Activated T-cell treated with anti-CD3 and anti-CD28 coated beads, Interleukin-2, amount 50 U/mL, for 4 hours (primary cell): ENCODE measurements at regions not wholly inside any gene's neighbourhood (a gene's known extent, or its start where the extent isn't known, plus 50 kb on each side); places are given as distances from the start of the nearest gene placed in this dataset.
"Not testable (repeated sequence)": the region's sequence is repeated elsewhere in the genome, so short reads cannot be mapped to it uniquely, and the experiment has no call there.

Source experiments
- ATAC-seq, 2 donors: fragments of 200-7000 bp; cut with Tn5 transposase; one replicate each; pipeline ENCODE4 v1.10.0; 2021
- DNase-seq: peaks from one replicate; pipeline ENCODE4 v3.0.0-alpha.2; 2020
- H3K27me3 Mint-ChIP-seq: one replicate; pipeline ENCODE4 v1.8.0; 2021; ENCODE audit warnings: low read depth, mixed read lengths
- H3K36me3 Mint-ChIP-seq: one replicate; pipeline ENCODE4 v1.8.0; 2022; ENCODE audit warnings: mixed read lengths; ENCODE audit not compliant: insufficient read depth
- H3K4me1 Mint-ChIP-seq: one replicate; pipeline ENCODE4 v1.8.0; 2021; ENCODE audit warnings: low read depth, mixed read lengths
- H3K4me3 Mint-ChIP-seq: one replicate; pipeline ENCODE4 v1.8.0; 2021; ENCODE audit warnings: mild to moderate bottlenecking, moderate library complexity, mixed read lengths
- H3K9me3 Mint-ChIP-seq: one replicate; pipeline ENCODE4 v1.8.0; 2021; ENCODE audit warnings: mixed read lengths

DNA sequence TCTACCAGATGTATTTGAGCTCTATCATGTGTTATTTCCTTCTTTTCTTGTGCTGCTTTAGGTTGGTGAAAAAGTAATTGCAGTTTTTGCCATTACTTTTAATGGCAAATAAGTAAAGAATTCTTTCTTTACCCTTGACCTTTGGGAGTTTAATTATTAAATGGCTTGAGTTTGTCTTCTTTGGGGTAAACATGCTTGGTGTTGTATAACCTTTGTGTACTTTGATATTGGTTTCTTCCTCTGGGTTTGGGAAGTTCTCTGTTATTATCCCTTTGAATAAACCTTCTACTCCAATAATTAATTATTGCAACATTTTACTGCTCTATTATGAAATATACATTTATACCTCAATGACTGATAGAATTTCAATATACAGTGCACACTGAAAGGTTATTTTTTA, 709.4 kb downstream of the PCDH17 start:
- ATAC-seq (no peak), DNase-seq (no peak)
- Mint-ChIP-seq H3K36me3 (no peaks in the 10 kb centered on the region), H3K9me3 (peaks cover 20% of the 10 kb centered on the region), H3K27me3 (no peaks in the 10 kb centered on the region), H3K4me1 (no peaks in the 10 kb centered on the region), H3K4me3 (no peak overlapping the region)

DNA sequence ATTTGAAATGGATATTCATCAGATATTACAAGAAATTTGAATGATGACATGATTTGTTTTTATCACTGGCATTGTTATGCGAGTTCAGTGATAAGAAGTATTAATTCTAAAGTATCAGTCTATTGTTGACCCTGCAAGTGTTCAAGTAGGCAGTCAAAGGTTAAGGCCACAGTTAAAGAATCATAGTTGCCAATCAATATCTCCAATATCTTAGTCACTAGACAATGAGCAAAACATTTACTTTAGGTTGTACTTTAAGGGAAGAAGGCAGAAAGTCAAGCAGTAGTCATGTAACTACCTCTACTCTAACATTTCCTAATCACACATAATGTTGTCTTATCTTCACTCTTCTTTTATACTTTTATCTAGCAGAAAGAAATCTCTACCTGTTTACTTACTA, 709.8 kb downstream of the PCDH17 start:
- Mint-ChIP-seq H3K27me3 (no peaks in the 10 kb centered on the region), H3K4me1 (no peaks in the 10 kb centered on the region), H3K36me3 (no peaks in the 10 kb centered on the region), H3K4me3 (no peak overlapping the region), H3K9me3 (peaks cover 20% of the 10 kb centered on the region)
- ATAC-seq (no peak), DNase-seq (no peak)

DNA sequence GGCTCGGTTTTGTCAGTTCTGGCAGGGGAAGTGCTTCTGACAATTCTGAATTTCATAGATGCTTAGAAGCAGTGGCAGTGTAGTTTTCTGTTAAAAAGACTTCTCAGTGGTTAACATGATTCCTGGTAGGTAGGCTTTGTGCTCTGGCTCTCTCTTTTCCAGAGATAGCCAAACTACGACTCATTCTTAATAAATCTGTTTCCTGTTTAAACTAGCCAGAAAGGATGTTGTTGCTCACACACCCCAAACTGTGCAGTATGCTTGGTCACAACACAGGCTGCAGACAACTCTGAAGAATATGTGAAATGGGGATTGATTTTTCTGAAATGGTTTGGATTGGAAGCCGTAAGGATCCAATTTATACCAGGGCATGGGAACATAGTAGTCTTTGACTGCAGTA, 711.5 kb downstream of the PCDH17 start:
- ATAC-seq (no peak), DNase-seq (no peak)
- no peaks in the 10 kb centered on the region for H3K27me3 Mint-ChIP-seq
- peaks cover 20% of the 10 kb centered on the region for H3K9me3 Mint-ChIP-seq
- H3K36me3 Mint-ChIP-seq: no peaks in the 10 kb centered on the region
- H3K4me1 Mint-ChIP-seq: no peaks in the 10 kb centered on the region
- H3K4me3 Mint-ChIP-seq: no peak overlapping the region

DNA sequence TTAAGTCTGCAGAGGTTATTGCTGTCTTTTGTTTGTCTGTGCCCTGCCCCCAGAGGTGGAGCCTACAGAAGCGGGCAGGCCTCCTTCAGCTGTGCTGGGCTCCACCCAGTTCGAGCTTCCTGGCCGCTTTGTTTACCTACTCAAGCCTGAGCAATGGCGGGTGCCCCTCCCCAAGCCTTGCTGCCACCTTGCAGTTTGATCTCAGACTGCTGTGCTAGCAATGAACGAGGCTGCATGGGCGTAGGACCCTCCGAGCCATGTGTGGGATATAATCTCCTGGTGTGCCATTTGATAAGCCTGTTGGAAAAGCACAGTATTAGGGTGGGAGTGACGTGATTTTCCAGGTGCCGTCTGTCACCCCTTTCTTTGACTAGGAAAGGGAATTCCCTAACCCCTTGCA, 720.6 kb downstream of the PCDH17 start:
- H3K4me3 Mint-ChIP-seq, ATAC-seq, H3K27me3 Mint-ChIP-seq, DNase-seq, H3K4me1 Mint-ChIP-seq, H3K36me3 Mint-ChIP-seq: not testable (repeated sequence)
- peaks cover 16% of the 10 kb centered on the region for H3K9me3 Mint-ChIP-seq

DNA sequence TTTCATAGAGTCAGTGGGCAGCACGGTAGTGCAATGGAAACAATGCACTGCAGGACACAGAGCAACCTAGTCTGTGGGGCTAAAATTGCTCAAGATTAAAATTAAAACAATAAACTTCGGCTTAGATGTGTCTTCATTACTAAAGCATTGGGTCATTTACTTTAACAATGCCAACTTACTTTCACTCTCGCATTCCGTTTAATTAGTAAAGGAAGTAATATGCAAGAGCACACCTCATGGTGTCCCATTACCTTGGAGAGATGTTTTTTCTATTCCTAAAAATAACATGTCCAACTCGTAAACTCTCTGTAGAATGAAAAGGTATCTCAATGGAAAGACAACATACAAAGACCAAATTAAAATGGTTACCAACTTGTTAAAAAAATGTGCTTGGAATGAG, 738.4 kb downstream of the PCDH17 start:
- Mint-ChIP-seq H3K36me3 (no peaks in the 10 kb centered on the region), H3K27me3 (no peaks in the 10 kb centered on the region), H3K4me3 (no peak overlapping the region), H3K4me1 (no peaks in the 10 kb centered on the region), H3K9me3 (peaks cover 18% of the 10 kb centered on the region)
- DNase-seq: no peak
- no peak for ATAC-seq

DNA sequence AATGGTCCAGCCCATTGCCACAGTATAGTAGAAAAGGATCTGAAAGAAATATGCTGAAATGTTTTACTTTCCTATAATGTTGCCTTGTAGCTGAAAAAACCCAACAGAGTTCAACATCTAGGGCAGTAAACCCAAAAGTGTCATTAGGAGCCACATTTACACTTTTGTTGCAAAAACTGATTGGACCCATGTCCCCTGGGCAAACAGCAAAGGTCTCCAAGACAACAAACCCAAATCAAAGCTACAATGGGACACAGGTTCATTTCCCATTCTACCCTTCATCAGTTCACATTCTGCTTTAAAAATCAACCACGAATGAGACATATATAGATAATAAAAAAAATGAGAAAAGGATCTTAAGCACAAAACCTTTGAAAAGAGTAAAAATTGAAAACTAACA, 744.8 kb downstream of the PCDH17 start:
- Mint-ChIP-seq H3K9me3 (peaks cover 12% of the 10 kb centered on the region), H3K36me3 (no peaks in the 10 kb centered on the region), H3K4me1 (no peaks in the 10 kb centered on the region), H3K27me3 (no peaks in the 10 kb centered on the region), H3K4me3 (no peak overlapping the region)
- ATAC-seq (no peak), DNase-seq (no peak)

DNA sequence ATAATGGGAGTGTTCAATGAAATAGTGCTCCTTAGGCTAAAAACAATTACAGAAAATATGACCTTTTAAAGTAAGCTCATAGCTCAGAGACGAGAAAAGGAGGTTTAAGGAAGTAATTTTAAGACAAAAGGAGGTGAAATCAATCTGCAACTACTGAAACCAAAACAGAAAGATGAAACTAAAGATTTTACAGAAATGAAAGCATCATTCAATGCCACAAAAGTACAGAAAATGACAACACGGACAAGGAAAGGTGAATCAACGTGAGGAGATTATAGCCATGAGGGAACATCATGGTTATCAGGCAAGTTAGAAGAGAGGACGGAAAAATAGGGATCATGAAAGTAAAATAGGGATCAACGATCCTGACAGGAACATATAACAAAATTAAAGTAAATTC, 745.2 kb downstream of the PCDH17 start:
- H3K27me3 Mint-ChIP-seq: no peaks in the 10 kb centered on the region
- H3K36me3 Mint-ChIP-seq: no peaks in the 10 kb centered on the region
- H3K4me3 Mint-ChIP-seq: no peak overlapping the region
- ATAC-seq (no peak), DNase-seq (no peak)
- no peaks in the 10 kb centered on the region for H3K4me1 Mint-ChIP-seq
- H3K9me3 Mint-ChIP-seq: peaks cover 12% of the 10 kb centered on the region

DNA sequence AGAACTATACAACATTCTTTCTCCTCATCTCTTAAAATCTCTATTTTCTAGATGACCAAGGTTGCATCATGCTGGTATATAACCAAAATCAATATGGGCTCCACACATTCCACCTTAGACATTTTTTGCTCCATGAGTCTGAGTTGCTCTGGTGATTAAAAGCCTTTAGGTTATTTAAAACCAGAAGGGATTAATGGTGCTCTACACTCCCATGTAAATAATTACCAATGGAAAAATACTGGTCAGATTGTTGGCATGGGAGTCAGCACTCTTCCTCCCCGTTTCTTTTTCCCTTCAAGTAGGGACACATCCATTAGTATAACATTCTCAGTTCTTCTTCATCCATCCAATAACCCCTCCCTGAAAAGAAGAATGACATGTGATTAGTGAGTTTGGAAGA, 747.7 kb downstream of the PCDH17 start:
- no peak for DNase-seq
- Mint-ChIP-seq H3K27me3 (no peaks in the 10 kb centered on the region), H3K9me3 (peaks cover 3% of the 10 kb centered on the region), H3K4me3 (no peak overlapping the region), H3K36me3 (no peaks in the 10 kb centered on the region), H3K4me1 (no peaks in the 10 kb centered on the region)
- no peak for ATAC-seq

DNA sequence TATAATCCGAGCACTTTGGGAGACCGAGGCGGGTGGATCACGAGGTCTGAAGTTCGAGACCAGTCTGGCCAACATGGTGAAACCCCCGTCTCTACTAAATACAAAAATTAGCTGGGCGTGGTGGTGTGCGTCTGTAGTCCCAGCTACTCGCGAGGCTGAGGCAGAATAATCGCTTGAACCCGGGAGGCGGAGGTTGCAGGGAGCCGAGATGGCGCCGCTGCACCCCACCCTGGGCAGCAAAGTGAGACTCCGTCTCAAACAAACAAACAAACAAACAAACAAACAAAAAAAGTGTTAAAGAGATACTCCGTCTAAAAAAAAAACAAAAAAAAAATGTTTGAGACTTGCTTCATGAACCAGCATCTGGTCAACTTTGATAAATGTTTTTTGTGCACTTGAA, 753.8 kb downstream of the PCDH17 start:
- H3K27me3 Mint-ChIP-seq, H3K9me3 Mint-ChIP-seq, H3K4me1 Mint-ChIP-seq, DNase-seq, ATAC-seq, H3K4me3 Mint-ChIP-seq, H3K36me3 Mint-ChIP-seq: not testable (repeated sequence)

DNA sequence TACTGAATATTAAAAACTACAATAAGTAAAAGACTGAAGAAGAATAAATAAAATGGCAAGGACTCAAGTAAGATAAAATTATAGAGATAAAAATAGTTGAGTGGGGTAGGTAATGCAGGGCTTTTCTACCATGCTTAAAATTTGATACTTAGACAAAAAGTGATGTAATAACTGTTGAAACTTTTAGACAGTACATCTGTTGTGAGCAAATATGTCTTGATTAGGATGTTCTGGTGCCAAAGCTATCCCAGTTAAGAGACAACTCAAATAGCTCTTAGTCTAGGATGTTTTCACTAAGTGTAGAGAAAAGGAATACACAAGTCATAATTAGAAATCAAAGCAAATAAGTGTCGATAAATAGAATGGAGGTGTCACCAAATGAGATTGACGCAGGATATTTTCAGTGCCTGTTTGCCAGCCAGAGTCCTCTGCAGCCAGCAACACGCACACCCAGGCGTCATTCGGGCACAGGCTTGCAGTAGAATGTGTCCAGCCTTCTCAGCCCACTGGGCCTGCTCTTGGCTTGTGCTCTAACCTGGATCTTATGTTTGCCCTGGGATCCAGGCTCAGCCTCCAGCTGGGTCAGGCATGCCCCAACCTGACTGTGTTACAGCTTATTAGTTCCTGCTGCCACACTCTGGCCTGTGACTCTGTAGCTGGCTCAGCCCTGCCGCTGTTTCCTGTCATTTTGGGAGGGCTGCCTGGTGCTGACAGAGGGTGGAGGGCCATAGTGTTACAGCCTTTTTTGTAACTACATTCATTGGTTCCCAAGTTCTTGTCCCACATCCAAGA, 766.2 kb downstream of the PCDH17 start:
- H3K4me3 Mint-ChIP-seq: no peak overlapping the region
- ATAC-seq (no peak), DNase-seq (no peak)
- peaks cover 27% of the 10 kb centered on the region for H3K9me3 Mint-ChIP-seq
- no peaks in the 10 kb centered on the region for H3K4me1 Mint-ChIP-seq
- H3K27me3 Mint-ChIP-seq: no peaks in the 10 kb centered on the region
- H3K36me3 Mint-ChIP-seq: no peaks in the 10 kb centered on the region

DNA sequence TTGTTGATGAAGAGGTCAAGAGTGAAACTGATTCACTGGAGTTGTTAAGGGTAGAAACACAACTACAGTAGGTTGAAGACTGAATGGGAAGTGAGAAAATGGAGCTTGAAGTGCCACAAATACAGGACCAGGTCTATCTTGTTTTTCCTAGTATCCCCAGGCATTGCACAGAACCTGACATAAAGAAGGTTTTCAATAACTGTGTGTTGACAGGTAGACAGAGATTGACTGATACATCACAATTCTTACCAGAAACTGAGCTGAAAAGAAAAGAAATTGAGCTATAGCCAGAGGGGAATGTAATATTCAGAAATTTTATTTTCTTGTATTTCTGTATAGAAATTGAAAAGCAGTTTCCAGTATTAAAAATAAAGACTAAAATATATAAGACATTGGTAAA, 767.7 kb downstream of the PCDH17 start:
- H3K27me3 Mint-ChIP-seq: no peaks in the 10 kb centered on the region
- no peak overlapping the region for H3K4me3 Mint-ChIP-seq
- ATAC-seq (no peak), DNase-seq (no peak)
- peaks cover 31% of the 10 kb centered on the region for H3K9me3 Mint-ChIP-seq
- H3K36me3 Mint-ChIP-seq: no peaks in the 10 kb centered on the region
- no peaks in the 10 kb centered on the region for H3K4me1 Mint-ChIP-seq

DNA sequence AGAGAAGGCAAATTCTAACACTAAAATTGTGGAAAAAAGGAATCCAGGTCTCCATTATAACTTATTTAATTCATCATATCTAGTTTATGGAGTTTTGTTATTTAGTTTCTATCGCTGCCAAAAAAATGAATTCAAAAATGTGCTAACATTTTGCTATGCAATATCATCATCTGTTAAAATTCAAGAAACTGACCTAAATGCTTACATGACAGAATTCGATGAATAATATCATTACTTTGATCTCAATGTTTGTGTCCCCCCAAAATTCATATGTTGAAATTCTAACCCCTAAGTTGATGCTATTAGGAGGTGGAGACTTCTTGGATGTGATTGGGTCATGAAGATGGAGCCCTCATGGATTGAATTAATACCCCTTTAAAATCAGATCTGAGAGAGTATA, 775.0 kb downstream of the PCDH17 start:
- no peak for ATAC-seq
- Mint-ChIP-seq H3K36me3 (no peaks in the 10 kb centered on the region), H3K9me3 (peaks cover 22% of the 10 kb centered on the region), H3K27me3 (no peaks in the 10 kb centered on the region), H3K4me3 (no peak overlapping the region), H3K4me1 (no peaks in the 10 kb centered on the region)
- DNase-seq: no peak

DNA sequence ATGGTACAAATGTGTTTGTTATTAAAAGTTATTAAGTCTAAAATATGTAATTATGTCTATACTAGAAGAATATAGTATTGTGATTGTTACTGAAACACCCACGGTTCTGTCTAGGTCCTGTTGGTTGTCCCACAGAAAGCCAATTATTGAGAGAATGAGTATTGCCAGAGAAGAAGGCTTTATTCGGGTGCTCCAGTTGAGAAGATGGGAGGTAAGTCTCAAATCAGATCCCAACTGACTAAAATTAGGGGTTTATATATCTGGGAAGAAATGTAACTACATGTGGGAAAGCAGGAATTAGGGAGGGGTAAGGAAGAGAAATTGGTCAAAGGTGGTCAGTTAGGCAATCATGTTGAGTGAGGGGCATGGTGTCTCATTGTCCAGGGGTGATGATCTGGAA, 798.4 kb downstream of the PCDH17 start:
- ATAC-seq (no peak), DNase-seq (no peak)
- Mint-ChIP-seq H3K4me1 (no peaks in the 10 kb centered on the region), H3K4me3 (no peak overlapping the region), H3K36me3 (no peaks in the 10 kb centered on the region), H3K27me3 (no peaks in the 10 kb centered on the region), H3K9me3 (peaks cover 21% of the 10 kb centered on the region)

DNA sequence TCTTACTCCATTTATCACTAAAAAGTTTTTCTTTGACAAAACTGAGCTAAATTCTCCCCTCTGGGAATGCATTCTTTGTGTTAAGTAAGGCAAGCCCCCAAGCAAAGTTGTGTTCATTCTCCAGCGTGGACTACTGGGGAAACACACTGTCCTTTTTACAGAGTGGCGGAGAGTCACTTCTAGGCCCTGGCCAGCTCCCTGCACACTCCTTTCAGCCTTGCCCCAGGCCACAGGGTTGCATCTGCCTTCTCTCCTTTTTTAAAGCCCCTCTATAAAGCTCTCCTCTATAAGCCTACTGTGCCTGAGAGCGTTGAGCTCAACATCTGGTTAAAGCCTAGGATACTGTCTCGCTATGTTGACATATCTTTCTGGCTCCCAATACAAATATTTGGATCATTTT, 803.4 kb downstream of the PCDH17 start:
- ATAC-seq (no peak), DNase-seq (no peak)
- no peaks in the 10 kb centered on the region for H3K4me1 Mint-ChIP-seq
- H3K9me3 Mint-ChIP-seq: peaks cover 11% of the 10 kb centered on the region
- no peak overlapping the region for H3K4me3 Mint-ChIP-seq
- no peaks in the 10 kb centered on the region for H3K36me3 Mint-ChIP-seq
- no peaks in the 10 kb centered on the region for H3K27me3 Mint-ChIP-seq

DNA sequence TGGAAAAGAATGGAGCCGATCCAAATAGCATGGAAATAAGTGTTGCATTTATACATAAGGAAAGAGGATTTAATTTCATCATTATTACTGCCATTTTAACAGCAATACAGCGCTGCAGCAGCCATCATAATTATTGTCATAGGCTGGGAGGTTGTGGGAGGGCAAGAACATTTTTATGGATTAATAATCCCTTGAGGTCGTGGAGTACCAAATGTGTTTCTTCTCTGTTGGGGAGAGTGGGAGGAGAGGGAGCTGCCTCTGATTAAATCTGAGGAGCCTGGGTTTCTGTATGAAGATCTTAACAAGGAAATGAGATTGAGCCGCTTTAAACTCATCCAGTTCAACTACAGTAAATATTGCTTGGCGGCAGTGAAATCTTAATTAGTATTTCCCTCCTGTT, 805.9 kb downstream of the PCDH17 start:
- no peak for DNase-seq
- no peak overlapping the region for H3K4me3 Mint-ChIP-seq
- no peak for ATAC-seq
- H3K4me1 Mint-ChIP-seq: no peaks in the 10 kb centered on the region
- no peaks in the 10 kb centered on the region for H3K36me3 Mint-ChIP-seq
- H3K9me3 Mint-ChIP-seq: peaks cover 4% of the 10 kb centered on the region
- no peaks in the 10 kb centered on the region for H3K27me3 Mint-ChIP-seq

DNA sequence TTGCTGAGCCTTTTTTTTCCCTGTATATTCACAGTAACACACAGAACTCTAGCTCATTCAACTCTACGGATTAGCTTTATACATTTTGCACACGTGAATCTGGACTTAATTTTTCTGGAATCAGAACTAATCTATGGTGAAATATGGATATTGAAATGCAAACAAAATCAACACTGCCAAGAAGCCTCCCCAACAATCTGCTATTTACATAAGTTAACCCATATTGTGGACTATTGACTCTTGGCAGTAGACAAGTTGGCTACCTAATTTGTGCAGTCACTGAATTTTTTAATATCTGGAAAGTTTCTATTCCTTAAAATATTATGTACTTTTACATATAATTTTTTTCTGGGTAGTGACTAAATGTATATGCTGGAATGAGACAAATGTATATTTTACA, 815.4 kb downstream of the PCDH17 start:
- DNase-seq: no peak
- H3K36me3 Mint-ChIP-seq: no peaks in the 10 kb centered on the region
- no peak for ATAC-seq
- H3K4me1 Mint-ChIP-seq: no peaks in the 10 kb centered on the region
- H3K4me3 Mint-ChIP-seq: no peak overlapping the region
- no peaks in the 10 kb centered on the region for H3K9me3 Mint-ChIP-seq
- H3K27me3 Mint-ChIP-seq: no peaks in the 10 kb centered on the region
